Glutamatergic neuron (in vitro differentiated cells): ENCODE measurements at regions not wholly inside any gene's neighbourhood (a gene's known extent, or its start where the extent isn't known, plus 50 kb on each side); places are given as distances from the start of the nearest gene placed in this dataset.

Experiments used
- DNase-seq: peaks from one replicate; pipeline ENCODE4 v3.0.0; 2022
- H3K27ac Mint-ChIP-seq: one replicate; pipeline ENCODE4 v1.8.0; 2020; ENCODE audit warnings: mild to moderate bottlenecking, mixed read lengths, inconsistent platforms; ENCODE audit not compliant: unreplicated experiment
- H3K27me3 Mint-ChIP-seq: one replicate; pipeline ENCODE4 v1.8.0; 2020; ENCODE audit warnings: mild to moderate bottlenecking, moderate library complexity, mixed read lengths, inconsistent platforms; ENCODE audit not compliant: unreplicated experiment
- H3K36me3 Mint-ChIP-seq: one replicate; pipeline ENCODE4 v1.8.0; 2020; ENCODE audit warnings: mild to moderate bottlenecking, mixed read lengths, inconsistent platforms; ENCODE audit not compliant: unreplicated experiment
- H3K4me1 Mint-ChIP-seq: one replicate; pipeline ENCODE4 v1.8.0; 2020; ENCODE audit warnings: mild to moderate bottlenecking, low read depth, mixed read lengths, inconsistent platforms; ENCODE audit not compliant: unreplicated experiment
- H3K4me3 Mint-ChIP-seq: one replicate; pipeline ENCODE4 v1.8.0; 2020; ENCODE audit warnings: mild to moderate bottlenecking, mixed read lengths, inconsistent platforms; ENCODE audit not compliant: unreplicated experiment
- H3K9me3 Mint-ChIP-seq: one replicate; pipeline ENCODE4 v1.8.0; 2020; ENCODE audit warnings: mild to moderate bottlenecking, moderate library complexity, mixed read lengths, inconsistent platforms; ENCODE audit not compliant: unreplicated experiment
- TF ChIP-seq, protein P1 (sequence below): fragments of 200-600 bp; sonication (generic); IDR thresholded peaks from one replicate; pipeline ENCODE4 v1.5.0; 2021; ENCODE audit not compliant: partially characterized antibody, unreplicated experiment

DNA sequence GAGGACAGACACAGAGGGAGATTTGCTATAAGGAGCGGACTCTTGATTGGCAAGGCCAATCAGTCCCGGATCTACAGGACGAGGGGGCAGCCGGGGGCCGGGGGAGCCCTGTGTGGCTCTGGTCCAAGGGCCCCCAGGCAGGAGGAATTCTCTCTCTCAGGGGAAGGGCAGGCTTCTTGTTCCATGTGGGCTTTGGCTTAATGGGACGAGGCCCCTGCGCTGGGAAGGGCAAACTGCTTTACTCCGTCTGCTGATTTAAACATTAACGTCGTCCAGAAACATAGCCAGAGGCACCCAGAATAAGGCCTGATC lies 75.9 kb downstream of the TMEM18 start:
- Mint-ChIP-seq H3K4me1 (peaks cover 1% of the 10 kb centered on the region), H3K4me3 (no peak overlapping the region)

DNA sequence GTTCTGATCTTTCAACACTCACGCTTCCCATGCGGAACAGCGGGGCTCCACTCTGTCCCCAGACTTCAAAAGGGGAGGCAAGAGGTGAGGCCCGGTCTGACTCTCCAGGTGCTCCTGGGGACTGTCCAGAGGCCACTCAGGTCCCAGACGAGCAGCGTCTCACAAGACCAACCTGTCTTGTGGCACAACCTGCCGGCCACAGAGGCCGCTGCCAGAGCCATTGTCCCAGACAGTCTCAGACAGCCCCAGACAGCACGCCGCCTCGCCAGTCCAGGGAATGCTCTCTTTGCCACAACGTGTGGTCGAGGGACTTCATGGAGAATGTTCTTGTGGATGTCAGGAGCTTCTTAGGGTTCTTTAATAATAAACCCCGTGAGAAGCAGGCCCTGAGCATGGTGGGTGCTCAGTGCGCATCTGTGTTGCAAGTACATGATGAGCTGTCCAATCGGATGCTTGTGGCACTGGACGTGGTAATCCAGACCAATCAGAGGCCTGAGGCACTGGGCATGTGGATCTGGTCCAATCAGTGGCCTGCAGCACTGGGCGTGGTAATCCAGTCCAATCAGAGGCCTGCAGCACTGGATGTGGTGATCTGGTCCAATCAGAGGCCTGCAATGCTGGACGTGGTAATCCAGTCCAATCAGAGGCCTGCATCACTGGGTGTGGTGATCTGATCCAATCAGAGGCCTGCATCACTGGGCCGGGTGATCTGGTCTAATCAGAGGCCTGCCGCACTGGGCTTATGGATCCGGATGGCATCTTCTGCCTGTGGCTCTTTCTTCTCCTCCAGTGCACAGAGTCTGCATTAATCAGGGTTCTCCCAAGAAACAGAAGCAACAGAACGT lies 76.4 kb downstream of the TMEM18 start:
- peaks cover 2% of the 10 kb centered on the region for H3K27me3 Mint-ChIP-seq
- no peak for DNase-seq
- no peak overlapping the region for H3K4me3 Mint-ChIP-seq
- H3K9me3 Mint-ChIP-seq = peaks cover 1% of the 10 kb centered on the region
- no peak overlapping the region for H3K27ac Mint-ChIP-seq
- H3K36me3 Mint-ChIP-seq = no peaks in the 10 kb centered on the region
- H3K4me1 Mint-ChIP-seq = peaks cover 4% of the 10 kb centered on the region
- TF ChIP-seq, protein P1, sequence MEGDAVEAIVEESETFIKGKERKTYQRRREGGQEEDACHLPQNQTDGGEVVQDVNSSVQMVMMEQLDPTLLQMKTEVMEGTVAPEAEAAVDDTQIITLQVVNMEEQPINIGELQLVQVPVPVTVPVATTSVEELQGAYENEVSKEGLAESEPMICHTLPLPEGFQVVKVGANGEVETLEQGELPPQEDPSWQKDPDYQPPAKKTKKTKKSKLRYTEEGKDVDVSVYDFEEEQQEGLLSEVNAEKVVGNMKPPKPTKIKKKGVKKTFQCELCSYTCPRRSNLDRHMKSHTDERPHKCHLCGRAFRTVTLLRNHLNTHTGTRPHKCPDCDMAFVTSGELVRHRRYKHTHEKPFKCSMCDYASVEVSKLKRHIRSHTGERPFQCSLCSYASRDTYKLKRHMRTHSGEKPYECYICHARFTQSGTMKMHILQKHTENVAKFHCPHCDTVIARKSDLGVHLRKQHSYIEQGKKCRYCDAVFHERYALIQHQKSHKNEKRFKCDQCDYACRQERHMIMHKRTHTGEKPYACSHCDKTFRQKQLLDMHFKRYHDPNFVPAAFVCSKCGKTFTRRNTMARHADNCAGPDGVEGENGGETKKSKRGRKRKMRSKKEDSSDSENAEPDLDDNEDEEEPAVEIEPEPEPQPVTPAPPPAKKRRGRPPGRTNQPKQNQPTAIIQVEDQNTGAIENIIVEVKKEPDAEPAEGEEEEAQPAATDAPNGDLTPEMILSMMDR = no peak

More for the DNA sequence above, 75.9 kb downstream of the TMEM18 start:
- Mint-ChIP-seq H3K9me3 (peaks cover 1% of the 10 kb centered on the region), H3K27me3 (peaks cover 2% of the 10 kb centered on the region), H3K36me3 (no peaks in the 10 kb centered on the region), H3K27ac (no peak overlapping the region)
- TF ChIP-seq, protein P1 = no peak
- DNase-seq = no peak

DNA sequence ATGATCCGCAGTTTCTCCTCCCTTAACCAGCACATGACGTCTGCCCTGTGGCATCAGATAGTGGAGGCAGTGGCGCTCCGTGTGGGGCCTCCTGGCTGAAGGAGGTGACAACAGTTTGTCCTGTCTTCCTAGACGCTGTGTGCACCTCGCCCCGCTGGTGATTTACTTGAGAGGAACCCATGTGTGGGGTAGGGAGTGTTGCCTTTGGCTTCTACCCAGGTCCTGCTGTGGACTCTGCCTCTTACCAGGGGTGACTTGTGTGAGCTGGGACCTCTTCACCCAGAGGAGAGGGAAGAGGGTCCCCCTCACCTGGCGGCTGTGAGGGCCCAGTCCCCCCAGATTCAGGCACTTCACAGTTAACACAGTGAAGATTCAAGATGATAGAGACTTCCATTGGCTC lies 77.6 kb downstream of the TMEM18 start:
- Mint-ChIP-seq H3K9me3 (peaks cover 1% of the 10 kb centered on the region), H3K27me3 (peaks cover 2% of the 10 kb centered on the region), H3K4me3 (no peak overlapping the region), H3K36me3 (no peaks in the 10 kb centered on the region), H3K4me1 (peaks cover 4% of the 10 kb centered on the region), H3K27ac (no peak overlapping the region)
- TF ChIP-seq, protein P1 = no peak
- no peak for DNase-seq

DNA sequence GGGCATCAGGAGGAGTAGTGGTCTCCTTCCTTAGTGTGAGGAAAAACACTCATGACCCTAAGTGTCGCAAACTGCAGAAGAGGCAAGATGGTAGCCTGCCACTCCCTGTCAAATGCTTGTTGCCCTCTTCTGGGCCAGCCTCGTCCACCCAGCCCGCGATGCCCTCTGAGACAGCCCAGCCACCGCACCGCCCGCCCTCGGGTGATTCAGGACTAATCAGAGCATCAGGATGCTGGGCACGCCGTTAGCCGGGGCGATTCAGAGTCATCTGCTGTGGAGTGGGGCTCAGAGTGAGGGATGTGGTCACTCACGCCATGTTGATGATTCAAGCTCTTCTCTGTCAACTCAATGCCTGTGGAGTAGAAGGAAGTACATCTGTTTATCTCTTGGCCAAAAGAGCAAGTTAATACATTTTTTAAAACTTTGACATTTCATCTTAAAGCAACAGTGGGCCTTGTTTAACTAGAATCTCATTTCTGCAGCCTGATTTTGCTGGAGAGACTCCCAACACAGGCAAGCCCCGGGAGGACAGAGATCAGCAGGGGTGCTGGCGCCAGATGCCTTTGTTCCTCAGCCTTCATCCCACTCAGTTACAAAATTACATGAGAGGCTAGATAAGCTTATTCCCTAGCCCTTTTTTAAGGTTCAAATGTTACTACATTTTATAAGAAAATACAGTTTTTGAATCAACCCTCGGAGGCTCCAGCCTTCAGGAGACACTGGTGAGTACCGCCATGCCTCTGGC lies 79.0 kb downstream of the TMEM18 start:
- Mint-ChIP-seq H3K4me1 (peaks cover 6% of the 10 kb centered on the region), H3K4me3 (no peak overlapping the region), H3K36me3 (peaks cover 4% of the 10 kb centered on the region), H3K27ac (no peak overlapping the region), H3K27me3 (peaks cover 2% of the 10 kb centered on the region), H3K9me3 (peaks cover 1% of the 10 kb centered on the region)
- DNase-seq = no peak
- TF ChIP-seq, protein P1 = no peak
